HCT116 (cell line): ENCODE measurements at regions not wholly inside any gene's neighbourhood (a gene's known extent, or its start where the extent isn't known, plus 50 kb on each side); places are given as distances from the start of the nearest gene placed in this dataset.

Experiments used
- CEBPB ChIP-seq: IDR thresholded peaks from 2 replicates; pipeline ENCODE4 v1.6.1; 2012; ENCODE audit warnings: low read depth
- ELF1 ChIP-seq: IDR thresholded peaks from 2 replicates; pipeline ENCODE4 v1.6.1; 2012; ENCODE audit warnings: low read depth, borderline replicate concordance
- EZH2phosphoT487 ChIP-seq: fragments of 200-600 bp; IDR thresholded peaks from 2 replicates; pipeline ENCODE4 v1.6.1; 2018; ENCODE audit warnings: antibody characterized with exemption, borderline replicate concordance
- POLR2A ChIP-seq: IDR thresholded peaks from 2 replicates; pipeline ENCODE4 v1.7.0; 2011; ENCODE audit warnings: borderline replicate concordance; ENCODE audit not compliant: insufficient read depth, insufficient read length; ENCODE audit errors: extremely low read depth
- POLR2AphosphoS5 ChIP-seq: IDR thresholded peaks from 2 replicates; pipeline ENCODE4 v1.6.1; 2011; ENCODE audit warnings: mild to moderate bottlenecking, low read depth, low read length, moderate library complexity
- RAD21 ChIP-seq: IDR thresholded peaks from 2 replicates; pipeline ENCODE4 v1.6.1; 2012; ENCODE audit warnings: low read depth, mild to moderate bottlenecking
- SP1 ChIP-seq: IDR thresholded peaks from 2 replicates; pipeline ENCODE4 v1.6.1; 2012; ENCODE audit warnings: low read depth
- YY1 ChIP-seq: IDR thresholded peaks from 2 replicates; pipeline ENCODE4 v1.6.1; 2011; ENCODE audit warnings: low read length, low read depth, moderate library complexity, mild to moderate bottlenecking; ENCODE audit not compliant: insufficient replicate concordance; ENCODE audit errors: extremely low read depth
- TF ChIP-seq, protein P1 (sequence below), 3 experiments: fragments of 200-600 bp in 1 of 3; sonication (generic) in 1 of 3; IDR thresholded peaks in 2 of 3; conservative IDR thresholded peaks in 1 of 3; 2 replicates each; pipeline ENCODE4 v1.5.1; 2012 to 2017; ENCODE audit warnings: low read depth in 2 of 3, low read length in 2 of 3, antibody characterized with exemption in 1 of 3, borderline replicate concordance in 1 of 3, control low read depth in 1 of 3, mild to moderate bottlenecking in 1 of 3, mixed read lengths in 1 of 3, mixed run types in 1 of 3, moderate library complexity in 1 of 3; ENCODE audit not compliant: insufficient read depth in 1 of 3
- TF ChIP-seq, protein P2 (sequence below): IDR thresholded peaks from 2 replicates; pipeline ENCODE4 v1.6.1; 2012
- TF ChIP-seq, protein P3 (sequence below): IDR thresholded peaks from 2 replicates; pipeline ENCODE4 v1.6.1; 2012

DNA sequence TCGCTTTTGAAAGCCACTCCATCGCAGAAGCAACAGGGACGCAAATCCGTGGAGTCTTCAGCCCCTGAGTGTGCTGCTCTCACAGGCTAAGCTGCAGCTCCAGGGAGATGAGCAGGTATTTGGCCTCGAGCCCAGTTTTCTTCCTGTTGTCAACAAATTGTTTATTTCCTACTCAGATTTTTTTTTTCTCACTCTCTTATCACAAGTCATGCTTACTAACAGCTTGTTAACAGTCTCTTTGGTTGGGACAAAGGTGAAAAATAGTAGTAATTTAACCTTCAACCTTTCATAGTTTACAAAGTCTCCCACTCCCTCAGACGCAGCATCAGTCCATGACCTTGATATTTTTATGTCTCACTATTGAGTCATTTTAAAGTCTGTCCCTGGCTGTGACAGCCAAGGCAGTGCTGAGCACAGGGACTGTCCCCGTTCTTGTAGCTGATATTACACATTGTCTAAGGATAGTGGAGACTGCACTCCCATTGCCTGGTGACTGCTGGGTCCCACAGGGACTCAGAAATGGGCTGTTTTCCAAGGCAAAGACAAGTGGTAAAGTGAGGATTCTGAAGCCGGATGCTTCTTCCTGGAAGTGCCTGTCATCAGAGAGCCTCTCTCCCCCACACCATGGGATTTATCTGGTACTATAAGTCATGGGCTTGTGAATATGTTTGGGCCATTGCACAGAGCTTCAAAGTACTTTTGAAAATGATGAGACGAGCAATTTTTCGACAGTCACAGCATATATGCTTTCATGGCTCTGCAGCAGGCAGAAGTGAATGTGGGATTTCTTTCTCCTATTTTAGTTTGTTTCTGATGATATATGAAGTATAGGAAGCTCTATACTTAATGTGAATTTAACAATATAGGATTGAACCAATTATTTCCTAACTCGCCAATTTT, 59.8 kb upstream of the UNC13C start:
- TF ChIP-seq ELF1 (no peak), EZH2phosphoT487 (no peak), SP1 (no peak), YY1 (no peak), CEBPB (no peak), RAD21 (no peak), POLR2AphosphoS5 (no peak), POLR2A (no peak)
- TF ChIP-seq, protein P1, sequence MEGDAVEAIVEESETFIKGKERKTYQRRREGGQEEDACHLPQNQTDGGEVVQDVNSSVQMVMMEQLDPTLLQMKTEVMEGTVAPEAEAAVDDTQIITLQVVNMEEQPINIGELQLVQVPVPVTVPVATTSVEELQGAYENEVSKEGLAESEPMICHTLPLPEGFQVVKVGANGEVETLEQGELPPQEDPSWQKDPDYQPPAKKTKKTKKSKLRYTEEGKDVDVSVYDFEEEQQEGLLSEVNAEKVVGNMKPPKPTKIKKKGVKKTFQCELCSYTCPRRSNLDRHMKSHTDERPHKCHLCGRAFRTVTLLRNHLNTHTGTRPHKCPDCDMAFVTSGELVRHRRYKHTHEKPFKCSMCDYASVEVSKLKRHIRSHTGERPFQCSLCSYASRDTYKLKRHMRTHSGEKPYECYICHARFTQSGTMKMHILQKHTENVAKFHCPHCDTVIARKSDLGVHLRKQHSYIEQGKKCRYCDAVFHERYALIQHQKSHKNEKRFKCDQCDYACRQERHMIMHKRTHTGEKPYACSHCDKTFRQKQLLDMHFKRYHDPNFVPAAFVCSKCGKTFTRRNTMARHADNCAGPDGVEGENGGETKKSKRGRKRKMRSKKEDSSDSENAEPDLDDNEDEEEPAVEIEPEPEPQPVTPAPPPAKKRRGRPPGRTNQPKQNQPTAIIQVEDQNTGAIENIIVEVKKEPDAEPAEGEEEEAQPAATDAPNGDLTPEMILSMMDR (IDR thresholded peaks at IDR 0.05 in 2 of 3, conservative IDR thresholded peaks at IDR 0.05 in 1 of 3; ENCODE audit: borderline replicate concordance in 1 of 3, insufficient read depth in 1 of 3, low read depth in 2 of 3, low read length in 2 of 3): no peak
- TF ChIP-seq, protein P2, sequence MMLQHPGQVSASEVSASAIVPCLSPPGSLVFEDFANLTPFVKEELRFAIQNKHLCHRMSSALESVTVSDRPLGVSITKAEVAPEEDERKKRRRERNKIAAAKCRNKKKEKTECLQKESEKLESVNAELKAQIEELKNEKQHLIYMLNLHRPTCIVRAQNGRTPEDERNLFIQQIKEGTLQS: no peak
- TF ChIP-seq, protein P3, sequence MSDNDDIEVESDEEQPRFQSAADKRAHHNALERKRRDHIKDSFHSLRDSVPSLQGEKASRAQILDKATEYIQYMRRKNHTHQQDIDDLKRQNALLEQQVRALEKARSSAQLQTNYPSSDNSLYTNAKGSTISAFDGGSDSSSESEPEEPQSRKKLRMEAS: no peak
